Activated B cell treated with CpG ODN at 0.5 μM for 24 hours (primary cell): ENCODE measurements at regions not wholly inside any gene's neighbourhood (a gene's known extent, or its start where the extent isn't known, plus 50 kb on each side); places are given as distances from the start of the nearest gene placed in this dataset.

Source experiments
- ATAC-seq: fragments of 200-7000 bp; cut with Tn5 transposase; one replicate; pipeline ENCODE4 v1.10.0; 2021; ENCODE audit warnings: low read depth, mild to moderate bottlenecking, moderate library complexity
- CTCF ChIA-PET: fragments of 350-600 bp; sonication (Branson Sonifier 250); formaldehyde crosslinking; loops from one replicate; lab custom pipeline; 2021; ENCODE audit warnings: antibody characterized with exemption; lab: Charles Lee
- POLR2A ChIA-PET: fragments of 350-600 bp; sonication (Branson Sonifier 250); formaldehyde crosslinking; loops from one replicate; lab custom pipeline; 2021; ENCODE audit warnings: antibody characterized with exemption; lab: Charles Lee
- DNase-seq: peaks from one replicate; pipeline ENCODE4 v3.0.0; 2022
- H3K27ac Mint-ChIP-seq: one replicate; pipeline ENCODE4 v1.8.0; 2020; ENCODE audit warnings: mixed read lengths
- H3K27me3 Mint-ChIP-seq: one replicate; pipeline ENCODE4 v1.8.0; 2021; ENCODE audit warnings: mixed read lengths
- H3K36me3 Mint-ChIP-seq: one replicate; pipeline ENCODE4 v1.8.0; 2021; ENCODE audit warnings: low read depth, mixed read lengths
- H3K4me1 Mint-ChIP-seq: one replicate; pipeline ENCODE4 v1.8.0; 2021; ENCODE audit warnings: mixed read lengths
- H3K4me3 Mint-ChIP-seq: one replicate; pipeline ENCODE4 v1.8.0; 2020; ENCODE audit warnings: mild to moderate bottlenecking, mixed read lengths
- H3K9me3 Mint-ChIP-seq: one replicate; pipeline ENCODE4 v1.8.0; 2020; ENCODE audit warnings: mixed read lengths
- intact Hi-C: fragments of 100-400 bp; cut with micrococcal nuclease; formaldehyde crosslinking; loops from one replicate; pipeline ENCODE4 v1.15.1; 2024
- TF ChIP-seq, protein P1 (sequence below): fragments of 200-600 bp; IDR thresholded peaks from one replicate; pipeline ENCODE4 v1.8.0; 2022; ENCODE audit warnings: antibody characterized with exemption, mild to moderate bottlenecking

DNA sequence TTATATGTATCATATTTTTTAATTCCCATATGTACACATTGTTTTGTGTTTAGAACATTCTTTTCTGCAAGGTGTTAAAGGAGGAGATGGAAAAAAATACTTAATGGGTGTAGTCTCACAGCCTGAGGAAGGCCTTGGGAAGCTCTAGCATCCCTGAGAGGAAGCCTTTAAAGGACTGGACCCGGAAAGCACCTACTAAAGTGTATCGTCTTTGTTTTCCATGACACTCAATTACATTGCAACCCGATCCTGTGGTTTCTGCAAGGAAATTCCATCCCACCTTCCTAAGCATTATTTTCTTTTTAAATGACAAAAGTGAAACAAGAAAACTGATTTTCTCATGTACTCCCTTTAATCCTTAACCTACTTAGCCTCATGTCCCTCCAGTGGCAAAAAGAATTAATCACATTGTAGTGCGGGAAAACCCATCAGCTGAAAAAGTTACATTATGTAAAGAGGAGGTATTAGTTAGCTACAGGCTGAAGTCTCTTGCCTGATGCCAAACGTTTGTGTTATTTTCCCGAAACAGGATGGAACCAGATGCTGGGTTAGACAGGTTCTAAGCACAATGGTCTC, 147.8 kb upstream of the CPSF6 start:
- H3K9me3 Mint-ChIP-seq, result no peaks in the 10 kb centered on the region
- ChIA-PET POLR2A (no interaction called here), CTCF (no interaction called here)
- TF ChIP-seq, protein P1, sequence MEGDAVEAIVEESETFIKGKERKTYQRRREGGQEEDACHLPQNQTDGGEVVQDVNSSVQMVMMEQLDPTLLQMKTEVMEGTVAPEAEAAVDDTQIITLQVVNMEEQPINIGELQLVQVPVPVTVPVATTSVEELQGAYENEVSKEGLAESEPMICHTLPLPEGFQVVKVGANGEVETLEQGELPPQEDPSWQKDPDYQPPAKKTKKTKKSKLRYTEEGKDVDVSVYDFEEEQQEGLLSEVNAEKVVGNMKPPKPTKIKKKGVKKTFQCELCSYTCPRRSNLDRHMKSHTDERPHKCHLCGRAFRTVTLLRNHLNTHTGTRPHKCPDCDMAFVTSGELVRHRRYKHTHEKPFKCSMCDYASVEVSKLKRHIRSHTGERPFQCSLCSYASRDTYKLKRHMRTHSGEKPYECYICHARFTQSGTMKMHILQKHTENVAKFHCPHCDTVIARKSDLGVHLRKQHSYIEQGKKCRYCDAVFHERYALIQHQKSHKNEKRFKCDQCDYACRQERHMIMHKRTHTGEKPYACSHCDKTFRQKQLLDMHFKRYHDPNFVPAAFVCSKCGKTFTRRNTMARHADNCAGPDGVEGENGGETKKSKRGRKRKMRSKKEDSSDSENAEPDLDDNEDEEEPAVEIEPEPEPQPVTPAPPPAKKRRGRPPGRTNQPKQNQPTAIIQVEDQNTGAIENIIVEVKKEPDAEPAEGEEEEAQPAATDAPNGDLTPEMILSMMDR, result no peak
- peaks cover 8% of the 10 kb centered on the region for H3K27me3 Mint-ChIP-seq
- no peak for DNase-seq
- no peaks in the 10 kb centered on the region for H3K36me3 Mint-ChIP-seq
- no peak for ATAC-seq
- H3K4me1 Mint-ChIP-seq, result no peaks in the 10 kb centered on the region
- intact Hi-C loops, result no loop called here
- no peak overlapping the region for H3K4me3 Mint-ChIP-seq
- no peak overlapping the region for H3K27ac Mint-ChIP-seq

DNA sequence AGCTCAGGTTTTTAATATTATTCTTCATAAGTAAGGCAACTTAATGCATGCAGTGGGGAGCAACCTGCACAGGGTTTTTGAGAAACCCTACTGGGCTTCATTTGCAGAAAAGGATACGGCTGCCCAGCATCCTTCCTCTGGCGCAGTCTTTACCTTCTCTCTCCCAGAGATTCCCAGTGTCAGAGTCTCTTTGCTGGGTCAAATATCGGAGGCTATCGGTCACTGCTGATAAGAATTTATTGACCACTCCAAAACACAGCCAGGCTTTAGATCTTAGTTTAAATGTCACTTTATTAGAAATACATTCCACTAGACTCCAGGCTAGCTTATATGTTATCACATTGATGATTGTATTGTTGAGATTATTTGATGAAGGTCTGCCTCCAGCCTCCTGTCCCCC, 147.2 kb upstream of the CPSF6 start:
- ATAC-seq (no peak), DNase-seq (no peak)
- Mint-ChIP-seq H3K4me3 (no peak overlapping the region), H3K4me1 (no peaks in the 10 kb centered on the region), H3K9me3 (no peaks in the 10 kb centered on the region), H3K27me3 (peaks cover 6% of the 10 kb centered on the region), H3K27ac (no peak overlapping the region), H3K36me3 (no peaks in the 10 kb centered on the region)
- TF ChIP-seq, protein P1, result no peak
- ChIA-PET POLR2A (no interaction called here), CTCF (no interaction called here)
- intact Hi-C loops, result no loop called here

DNA sequence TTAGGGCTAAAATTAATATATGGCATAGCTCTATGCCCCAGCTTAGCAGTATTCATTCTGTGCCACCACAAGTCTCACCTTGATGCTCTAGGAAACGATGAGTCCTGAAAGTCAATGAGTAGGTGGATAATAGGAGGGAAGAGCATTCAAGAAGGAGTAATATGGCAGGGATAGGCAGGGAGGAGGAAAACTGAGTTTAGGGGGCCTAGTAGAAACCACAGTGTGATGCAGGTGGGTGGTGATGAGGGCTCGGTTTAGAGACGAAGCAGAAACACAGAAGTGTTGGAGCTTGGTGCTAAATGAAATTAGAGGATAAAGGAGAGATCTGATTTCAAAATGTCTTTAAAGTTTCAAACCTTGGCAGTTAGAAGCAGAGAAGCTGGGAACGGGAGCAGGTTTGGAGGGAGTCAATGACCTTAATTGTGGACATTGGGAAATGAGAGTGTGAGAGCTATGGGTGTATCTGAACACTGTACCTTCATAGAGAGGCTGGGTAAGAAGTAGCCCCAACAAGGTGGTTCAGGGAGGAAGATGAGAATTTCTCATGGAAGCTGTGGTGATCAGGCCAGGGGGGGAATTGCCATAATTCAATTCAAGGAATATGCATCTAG, 144.7 kb upstream of the CPSF6 start:
- H3K27me3 Mint-ChIP-seq, result peaks cover 8% of the 10 kb centered on the region
- H3K36me3 Mint-ChIP-seq, result no peaks in the 10 kb centered on the region
- CTCF ChIA-PET, result no interaction called here
- no peak for DNase-seq
- H3K27ac Mint-ChIP-seq, result no peak overlapping the region
- no peaks in the 10 kb centered on the region for H3K9me3 Mint-ChIP-seq
- H3K4me1 Mint-ChIP-seq, result no peaks in the 10 kb centered on the region
- POLR2A ChIA-PET, result interaction anchor here (0.5 kb wide), 1 partner anchor 46 kb away, joined by 3 read pairs; no protein-coding TSS in a partner anchor
- intact Hi-C loops, result no loop called here
- TF ChIP-seq, protein P1, result no peak
- H3K4me3 Mint-ChIP-seq, result no peak overlapping the region
- no peak for ATAC-seq

DNA sequence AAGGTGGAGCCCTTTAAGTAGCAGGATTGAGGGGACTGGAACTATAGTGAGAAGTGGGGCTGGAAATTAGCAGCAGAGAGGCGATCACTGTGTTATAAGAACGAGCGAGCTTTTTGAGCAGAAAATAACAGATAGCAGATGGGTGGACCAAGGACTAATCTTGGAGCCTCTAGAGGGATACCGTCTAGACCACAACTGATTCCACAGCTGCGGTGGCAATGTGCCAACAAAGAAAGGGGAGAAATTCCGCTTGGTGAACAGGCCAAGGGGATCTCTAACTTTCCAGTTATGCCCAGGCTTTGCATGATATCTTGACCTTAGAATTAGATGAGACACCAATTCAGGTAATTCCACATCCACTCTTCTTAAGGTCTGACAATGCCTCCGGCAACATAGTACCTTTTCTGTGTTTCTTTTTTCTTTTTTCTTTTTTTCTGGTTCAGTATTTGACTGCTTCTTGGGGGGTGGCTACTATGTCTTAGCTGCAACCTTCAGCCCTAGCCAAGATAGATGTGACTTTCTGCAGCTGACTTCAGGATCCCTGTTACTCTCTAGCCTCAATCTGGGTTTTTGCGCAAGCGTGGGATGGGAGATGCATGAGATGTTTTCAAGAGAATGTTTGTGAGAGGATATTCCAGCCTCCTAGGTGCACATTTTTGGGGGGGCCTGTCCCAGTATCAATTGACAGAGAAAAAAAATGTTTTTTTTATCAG, 143.4 kb upstream of the CPSF6 start:
- no peak for ATAC-seq
- ChIA-PET POLR2A (no interaction called here), CTCF (no interaction called here)
- no peak overlapping the region for H3K4me3 Mint-ChIP-seq
- H3K36me3 Mint-ChIP-seq, result no peaks in the 10 kb centered on the region
- intact Hi-C loops, result no loop called here
- TF ChIP-seq, protein P1, result no peak
- H3K9me3 Mint-ChIP-seq, result no peaks in the 10 kb centered on the region
- H3K27me3 Mint-ChIP-seq, result peaks cover 10% of the 10 kb centered on the region
- no peak for DNase-seq
- H3K4me1 Mint-ChIP-seq, result no peaks in the 10 kb centered on the region
- H3K27ac Mint-ChIP-seq, result no peak overlapping the region

DNA sequence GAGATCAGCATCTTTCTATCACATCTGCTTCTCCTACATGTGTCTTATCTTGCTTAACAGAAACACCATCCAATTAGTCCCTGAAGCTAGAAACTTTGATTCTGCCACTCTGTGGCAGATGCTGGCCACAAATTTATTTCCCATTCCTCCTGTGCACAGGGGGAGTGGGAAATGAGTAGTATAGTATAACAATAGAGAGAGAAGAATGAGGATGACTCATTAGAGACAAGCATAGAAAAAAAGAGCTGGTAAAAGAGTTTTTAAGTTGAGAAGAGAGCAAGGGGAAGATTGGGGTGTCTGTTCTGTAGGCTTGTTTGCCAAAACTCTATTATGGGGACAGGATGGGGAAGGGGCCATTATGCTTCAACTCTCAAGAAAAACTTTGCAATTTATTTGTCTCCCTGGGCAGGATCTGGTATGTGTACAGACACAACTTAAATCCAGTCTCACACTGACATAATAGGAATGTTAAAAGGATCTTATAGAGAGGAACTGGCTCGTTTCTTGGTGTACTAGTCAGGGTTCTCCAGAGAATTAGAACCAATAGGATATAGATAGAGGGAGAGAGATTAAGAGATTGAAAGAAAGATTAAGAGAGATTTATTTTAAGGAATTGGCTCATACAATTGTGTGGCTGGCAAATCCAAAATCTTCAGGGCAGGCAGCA, 142.6 kb upstream of the CPSF6 start:
- H3K4me3 Mint-ChIP-seq, result no peak overlapping the region
- H3K9me3 Mint-ChIP-seq, result no peaks in the 10 kb centered on the region
- H3K4me1 Mint-ChIP-seq, result peaks cover 5% of the 10 kb centered on the region
- H3K36me3 Mint-ChIP-seq, result no peaks in the 10 kb centered on the region
- ATAC-seq (no peak), DNase-seq (no peak)
- intact Hi-C loops, result no loop called here
- POLR2A ChIA-PET, result no interaction called here
- peaks cover 12% of the 10 kb centered on the region for H3K27me3 Mint-ChIP-seq
- TF ChIP-seq, protein P1, result no peak
- CTCF ChIA-PET, result no interaction called here
- no peak overlapping the region for H3K27ac Mint-ChIP-seq
